Fibroblast of gingiva (primary cell): ENCODE measurements at regions not wholly inside any gene's neighbourhood (a gene's known extent, or its start where the extent isn't known, plus 50 kb on each side); places are given as distances from the start of the nearest gene placed in this dataset.

Source experiments
- DNase-seq: peaks from one replicate; pipeline ENCODE4 v3.0.0-alpha.2; 2011; ENCODE audit warnings: low read depth

- no peak for DNase-seq
Measured at GRCh38 chr7:80347173-80347572, 164.7 kb downstream of the GNAT3 start.

DNA sequence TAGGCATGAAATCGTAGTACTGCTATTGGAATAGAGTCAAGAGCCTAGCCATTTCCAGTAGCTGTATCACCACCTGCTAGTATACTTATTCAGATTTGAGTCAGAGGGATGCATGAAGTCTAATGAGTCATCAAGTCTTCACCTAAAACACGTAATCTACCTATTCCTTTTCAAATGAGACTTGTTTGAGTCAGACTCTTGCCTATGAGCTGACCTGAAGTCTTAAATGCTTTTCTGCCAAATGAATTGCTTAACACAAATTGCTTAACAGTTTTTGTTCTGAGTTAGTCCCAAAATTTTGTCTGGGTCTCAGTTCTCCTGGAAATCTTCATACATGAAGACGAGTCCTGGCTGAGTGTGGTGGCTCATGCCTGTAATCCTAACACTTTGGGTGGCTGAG is 165.2 kb downstream of the GNAT3 start:
- DNase-seq, result peak; percentile 36

DNA sequence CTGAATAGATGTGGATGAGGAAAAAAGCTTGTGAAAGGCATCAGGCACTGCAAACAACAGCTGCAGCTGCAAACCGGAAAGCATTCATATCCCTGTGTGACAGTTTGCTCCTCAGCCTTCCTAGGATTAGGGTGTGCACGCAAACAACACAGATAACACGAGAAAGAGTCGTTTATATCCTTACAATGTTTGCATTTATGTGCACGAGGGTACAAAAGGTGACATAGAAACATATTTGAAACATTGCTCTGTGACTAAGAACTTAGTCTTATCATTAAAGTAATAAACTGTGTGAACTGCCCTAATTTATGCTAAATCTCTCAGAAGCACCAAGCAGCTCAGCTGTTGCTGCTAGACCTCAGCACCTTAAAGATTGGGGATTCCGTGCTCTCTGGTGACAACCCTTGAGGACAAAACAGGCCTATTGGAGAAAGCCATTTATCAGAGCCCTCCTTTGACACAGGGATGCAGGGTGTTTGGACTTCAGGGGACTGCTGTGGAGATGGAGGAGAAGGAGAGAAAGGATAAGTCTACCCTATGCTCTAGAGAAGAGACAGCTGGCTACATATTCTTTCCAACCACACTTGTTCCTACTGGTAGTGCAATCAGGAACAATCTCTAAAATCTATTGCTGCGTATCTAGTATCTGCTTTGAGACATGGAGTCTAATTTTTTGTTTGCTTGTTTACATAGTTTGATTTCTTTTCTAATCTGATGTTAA is 176.2 kb downstream of the GNAT3 start:
- DNase-seq, result no peak

DNA sequence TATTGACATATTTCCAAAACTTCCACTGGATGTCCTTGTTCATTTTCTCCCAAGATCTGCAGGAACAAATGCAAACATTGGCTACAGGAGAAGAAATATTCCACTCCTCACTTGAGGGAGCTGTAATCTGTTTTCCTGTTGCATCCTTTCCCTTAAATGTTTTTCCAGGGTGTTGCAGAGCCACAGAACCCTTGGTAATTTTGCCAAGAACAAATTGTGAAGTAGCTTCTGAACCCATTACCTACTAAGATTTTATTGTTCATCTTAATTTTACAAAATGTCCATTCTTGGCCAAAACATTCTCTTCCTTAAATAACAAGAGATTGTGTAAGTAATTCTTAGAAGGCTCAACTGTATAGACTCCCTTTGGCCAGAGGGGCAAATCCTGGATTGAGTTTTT is 177.0 kb downstream of the GNAT3 start:
- peak; percentile 8 for DNase-seq

GRCh38 chr7:80334196-80334595 is 177.7 kb downstream of the GNAT3 start:
- DNase-seq, result no peak

- DNase-seq, result no peak
Measured at GRCh38 chr7:80333040-80333439, 178.8 kb downstream of the GNAT3 start.

DNA sequence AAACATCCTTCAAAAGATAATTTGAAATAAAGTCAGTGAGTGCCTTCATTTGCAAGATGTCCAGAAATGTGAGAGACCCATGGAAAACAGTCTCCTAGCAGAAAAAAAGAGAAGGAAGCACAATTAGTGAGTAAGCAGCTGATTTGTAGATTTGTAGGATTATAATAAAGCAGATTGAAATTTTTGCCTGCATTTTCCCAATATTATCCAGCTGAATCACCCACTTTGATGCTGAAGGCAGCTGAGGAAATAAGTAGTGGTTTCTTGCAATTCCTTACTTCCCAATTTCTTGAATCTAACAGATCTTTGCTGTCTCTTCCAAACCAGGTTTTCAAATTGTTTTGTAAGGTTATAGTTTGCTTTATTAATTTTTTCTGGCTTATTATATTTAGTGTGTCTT is 181.4 kb downstream of the GNAT3 start:
- peak; percentile 32 for DNase-seq

- peak; percentile 15 for DNase-seq
Measured at GRCh38 chr7:80324032-80324431, 187.8 kb downstream of the GNAT3 start.

DNA sequence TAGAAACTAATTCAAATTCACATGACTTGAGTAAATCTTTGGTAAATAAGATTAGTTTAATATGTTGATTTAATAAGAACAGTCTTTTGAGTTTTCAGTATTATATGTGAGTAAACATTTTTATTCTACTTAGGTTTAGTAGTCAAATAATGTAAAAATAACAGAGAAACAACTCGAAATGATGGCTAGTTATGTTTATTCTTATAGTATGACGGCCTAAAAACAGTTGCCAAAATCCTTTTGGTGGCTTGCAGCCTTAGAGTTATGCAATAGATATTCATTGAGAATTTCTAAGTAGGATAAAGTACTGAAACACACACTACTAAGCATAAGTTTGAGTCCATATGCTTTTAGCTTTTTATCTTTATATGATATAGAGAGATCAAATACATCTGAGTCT is 184.8 kb downstream of the GNAI1 start:
- peak; percentile 22 for DNase-seq

GRCh38 chr7:80318081-80318480 is 183.4 kb downstream of the GNAI1 start:
- DNase-seq, result no peak

- no peak for DNase-seq
Measured at GRCh38 chr7:80316811-80317210, 182.2 kb downstream of the GNAI1 start.

- DNase-seq, result no peak
Measured at GRCh38 chr7:80313716-80314115, 179.1 kb downstream of the GNAI1 start.

GRCh38 chr7:80313067-80313626 is 178.5 kb downstream of the GNAI1 start:
- no peak for DNase-seq

GRCh38 chr7:80312139-80312661 is 177.6 kb downstream of the GNAI1 start:
- DNase-seq, result peak; percentile 95

GRCh38 chr7:80311313-80311712 is 176.7 kb downstream of the GNAI1 start:
- no peak for DNase-seq

DNA sequence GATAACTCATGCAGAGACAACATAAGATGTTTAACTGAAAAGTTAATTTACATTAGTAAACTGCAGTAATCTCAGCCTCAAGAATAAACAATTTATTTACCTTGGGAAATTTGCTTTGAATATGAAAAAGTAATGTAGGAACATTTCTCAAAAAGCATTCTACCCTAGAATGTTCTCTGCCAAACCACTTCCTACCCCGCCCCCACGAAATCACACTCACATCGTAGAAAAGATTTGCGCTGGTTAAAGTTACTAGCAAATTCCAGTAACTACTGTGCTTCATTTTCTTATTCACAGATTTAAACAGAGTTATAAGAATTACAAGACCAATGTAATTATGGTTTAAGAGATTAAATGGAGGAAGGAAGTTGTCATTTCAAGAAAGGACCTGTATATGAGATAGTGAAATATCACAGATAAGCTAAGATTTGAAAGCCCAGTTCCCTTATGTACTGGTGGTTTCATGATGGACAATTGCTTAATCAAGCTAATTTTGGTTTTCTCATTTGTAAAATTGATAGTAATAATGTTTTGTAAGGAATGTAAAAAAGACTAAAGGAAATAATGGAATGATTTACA is 175.4 kb downstream of the GNAI1 start:
- DNase-seq, result no peak

GRCh38 chr7:80309377-80309776 is 174.7 kb downstream of the GNAI1 start:
- DNase-seq, result no peak

GRCh38 chr7:80307227-80307856 is 172.7 kb downstream of the GNAI1 start:
- peak; percentile 90 for DNase-seq

GRCh38 chr7:80303315-80303714 is 168.7 kb downstream of the GNAI1 start:
- no peak for DNase-seq

DNA sequence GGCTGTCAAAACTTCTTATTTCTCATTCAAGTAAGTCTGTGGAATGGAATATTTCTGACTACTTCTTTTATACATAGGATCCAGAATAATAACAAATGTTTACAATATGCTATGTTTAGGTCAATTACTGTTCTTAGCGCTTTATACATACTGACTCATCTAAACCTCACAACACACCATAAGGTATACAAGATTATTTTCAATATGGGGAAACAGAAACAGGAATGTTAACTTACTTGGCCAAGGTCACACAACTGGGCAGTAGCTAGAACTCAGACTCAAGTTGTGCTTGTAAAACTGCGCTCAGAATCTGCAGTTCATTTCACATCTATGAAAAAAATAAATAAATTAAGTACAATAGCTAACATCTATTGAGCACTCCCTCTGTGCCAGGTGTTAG is 168.0 kb downstream of the GNAI1 start:
- no peak for DNase-seq

GRCh38 chr7:80302078-80302477 is 167.4 kb downstream of the GNAI1 start:
- DNase-seq, result no peak

GRCh38 chr7:80298201-80298600 is 163.6 kb downstream of the GNAI1 start:
- no peak for DNase-seq

GRCh38 chr7:80294346-80294745 is 159.7 kb downstream of the GNAI1 start:
- no peak for DNase-seq
